ENCODE measurements at regions not wholly inside any gene's neighbourhood (a gene's known extent, or its start where the extent isn't known, plus 50 kb on each side); places are given as distances from the start of the nearest gene placed in this dataset.

DNA sequence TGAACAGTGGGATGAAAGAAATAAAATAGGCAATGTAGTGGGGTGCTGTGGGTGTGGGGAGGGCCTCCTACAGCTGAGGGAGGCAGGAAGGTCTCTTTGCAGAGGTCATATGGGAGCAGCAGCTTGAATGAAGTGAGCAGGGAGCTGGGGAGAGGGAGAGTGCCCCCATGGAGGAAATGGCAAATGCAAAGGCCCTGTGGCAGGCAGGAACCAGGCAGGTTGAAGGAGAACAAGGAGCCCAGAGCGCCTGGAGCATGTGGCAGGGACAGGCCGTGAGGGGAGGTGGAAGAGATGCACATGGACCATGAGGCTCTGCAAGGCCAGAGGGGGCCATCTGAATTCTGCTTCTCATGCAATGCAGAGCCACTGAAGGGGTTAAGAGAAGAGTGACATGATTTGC is 191.8 kb downstream of the URI1 start:
- no peak for FAIRE-seq
- Histone ChIP-seq H3K27me3 (ENCODE audit: control insufficient read depth, insufficient read depth, low read length) (no peaks in the 10 kb centered on the region), H3K36me3 (ENCODE audit: control insufficient read depth, insufficient read depth, low read length) (no peaks in the 10 kb centered on the region), H3K4me3 (ENCODE audit: low read depth, low read length) (no peak overlapping the region)
- TF ChIP-seq, protein P1, sequence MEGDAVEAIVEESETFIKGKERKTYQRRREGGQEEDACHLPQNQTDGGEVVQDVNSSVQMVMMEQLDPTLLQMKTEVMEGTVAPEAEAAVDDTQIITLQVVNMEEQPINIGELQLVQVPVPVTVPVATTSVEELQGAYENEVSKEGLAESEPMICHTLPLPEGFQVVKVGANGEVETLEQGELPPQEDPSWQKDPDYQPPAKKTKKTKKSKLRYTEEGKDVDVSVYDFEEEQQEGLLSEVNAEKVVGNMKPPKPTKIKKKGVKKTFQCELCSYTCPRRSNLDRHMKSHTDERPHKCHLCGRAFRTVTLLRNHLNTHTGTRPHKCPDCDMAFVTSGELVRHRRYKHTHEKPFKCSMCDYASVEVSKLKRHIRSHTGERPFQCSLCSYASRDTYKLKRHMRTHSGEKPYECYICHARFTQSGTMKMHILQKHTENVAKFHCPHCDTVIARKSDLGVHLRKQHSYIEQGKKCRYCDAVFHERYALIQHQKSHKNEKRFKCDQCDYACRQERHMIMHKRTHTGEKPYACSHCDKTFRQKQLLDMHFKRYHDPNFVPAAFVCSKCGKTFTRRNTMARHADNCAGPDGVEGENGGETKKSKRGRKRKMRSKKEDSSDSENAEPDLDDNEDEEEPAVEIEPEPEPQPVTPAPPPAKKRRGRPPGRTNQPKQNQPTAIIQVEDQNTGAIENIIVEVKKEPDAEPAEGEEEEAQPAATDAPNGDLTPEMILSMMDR (IDR thresholded peaks at IDR 0.05; ENCODE audit: insufficient read depth, low read length, severe bottlenecking), result no peak
- no peak for DNase-seq (ENCODE audit: low read depth)

DNA sequence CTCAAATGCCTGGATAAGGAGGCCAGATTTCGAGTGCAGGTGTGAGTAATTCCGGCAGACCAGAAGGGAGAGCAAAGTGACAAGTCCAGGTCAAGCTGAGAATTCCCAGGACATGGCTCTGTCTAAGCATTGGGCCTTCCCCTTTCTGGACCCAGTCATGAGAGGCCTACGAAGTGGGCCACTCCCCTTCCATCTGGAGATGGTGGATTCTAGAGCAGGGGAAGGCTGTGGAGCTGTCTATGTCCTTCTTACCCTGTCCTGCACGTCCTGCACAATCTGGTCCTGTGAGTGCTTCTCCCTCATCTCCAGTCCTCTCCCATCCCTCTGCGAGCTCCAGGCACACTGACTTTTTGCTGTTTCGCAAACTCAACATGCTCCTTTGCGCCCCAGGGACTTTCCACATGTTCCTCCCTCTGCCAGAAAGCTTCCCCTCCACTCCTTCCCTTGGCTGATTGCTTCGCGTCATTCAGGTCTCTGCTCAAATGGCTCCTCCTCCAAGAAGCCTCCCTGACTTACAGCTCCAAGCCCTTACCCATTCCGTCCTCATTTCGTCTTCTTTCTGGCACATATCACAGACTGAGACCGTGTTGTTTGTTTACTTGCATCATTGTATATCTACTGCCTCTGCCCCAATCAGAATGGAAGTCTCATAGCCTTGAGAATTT is 193.2 kb downstream of the URI1 start:
- FAIRE-seq (no peak), DNase-seq (ENCODE audit: low read depth) (no peak)
- Histone ChIP-seq H3K36me3 (ENCODE audit: control insufficient read depth, insufficient read depth, low read length) (no peaks in the 10 kb centered on the region), H3K27me3 (ENCODE audit: control insufficient read depth, insufficient read depth, low read length) (no peaks in the 10 kb centered on the region), H3K4me3 (ENCODE audit: low read depth, low read length) (no peak overlapping the region)
- TF ChIP-seq, protein P1 (IDR thresholded peaks at IDR 0.05; ENCODE audit: insufficient read depth, low read length, severe bottlenecking), result no peak

DNA sequence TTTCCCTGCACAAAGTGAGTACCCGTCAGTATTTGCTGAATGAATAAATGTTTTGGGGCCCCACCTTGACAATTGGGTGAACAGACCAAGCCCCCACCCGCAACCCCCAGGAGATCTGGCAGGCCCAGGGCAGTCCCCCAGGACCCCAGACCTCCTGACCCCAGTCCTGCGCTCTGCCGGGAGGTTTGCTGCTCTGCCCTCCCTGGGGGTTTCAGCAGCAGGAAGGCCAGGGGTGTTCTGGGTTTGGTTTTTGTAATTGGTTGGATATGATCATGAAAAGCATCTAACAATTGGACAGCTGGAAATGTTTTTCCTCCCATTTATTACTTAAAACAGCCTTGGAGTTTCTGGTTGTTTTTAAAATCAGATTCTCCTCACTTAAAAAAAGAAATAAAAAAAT is 193.8 kb downstream of the URI1 start:
- TF ChIP-seq, protein P1 (IDR thresholded peaks at IDR 0.05; ENCODE audit: insufficient read depth, low read length, severe bottlenecking), result no peak
- FAIRE-seq (no peak), DNase-seq (ENCODE audit: low read depth) (no peak)
- Histone ChIP-seq H3K36me3 (ENCODE audit: control insufficient read depth, insufficient read depth, low read length) (no peaks in the 10 kb centered on the region), H3K27me3 (ENCODE audit: control insufficient read depth, insufficient read depth, low read length) (no peaks in the 10 kb centered on the region), H3K4me3 (ENCODE audit: low read depth, low read length) (no peak overlapping the region)

DNA sequence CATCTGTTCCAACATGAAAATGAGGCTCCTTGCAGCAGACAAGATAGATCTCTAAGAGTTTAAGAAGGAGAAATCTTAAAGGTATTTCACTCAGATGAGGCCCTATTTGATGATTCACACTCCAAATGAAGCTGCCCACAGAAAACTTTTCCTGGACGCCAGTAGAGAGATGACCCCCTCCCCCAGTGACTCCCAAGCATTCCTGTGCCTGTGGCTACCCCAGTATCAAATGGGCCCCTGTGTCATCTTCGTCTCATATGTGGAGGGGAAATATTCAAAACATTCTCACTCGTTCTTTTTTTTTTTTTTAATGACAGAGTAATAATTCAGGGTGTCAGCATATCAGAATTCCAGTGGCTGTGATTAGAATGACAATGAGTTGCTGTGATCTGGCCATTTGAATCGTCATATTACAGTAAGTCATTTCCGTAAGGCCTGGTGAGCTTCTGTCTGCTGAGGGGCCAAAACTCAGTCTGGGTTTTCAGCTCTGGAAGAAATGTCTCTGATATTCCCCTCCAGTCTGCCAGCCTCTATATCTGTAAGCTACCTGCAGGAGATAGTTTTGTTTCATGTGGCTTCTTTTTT is 194.7 kb downstream of the URI1 start:
- TF ChIP-seq, protein P1 (IDR thresholded peaks at IDR 0.05; ENCODE audit: insufficient read depth, low read length, severe bottlenecking), result no peak
- no peak for DNase-seq (ENCODE audit: low read depth)
- Histone ChIP-seq H3K36me3 (ENCODE audit: control insufficient read depth, insufficient read depth, low read length) (no peaks in the 10 kb centered on the region), H3K4me3 (ENCODE audit: low read depth, low read length) (no peak overlapping the region), H3K27me3 (ENCODE audit: control insufficient read depth, insufficient read depth, low read length) (no peaks in the 10 kb centered on the region)
- no peak for FAIRE-seq

DNA sequence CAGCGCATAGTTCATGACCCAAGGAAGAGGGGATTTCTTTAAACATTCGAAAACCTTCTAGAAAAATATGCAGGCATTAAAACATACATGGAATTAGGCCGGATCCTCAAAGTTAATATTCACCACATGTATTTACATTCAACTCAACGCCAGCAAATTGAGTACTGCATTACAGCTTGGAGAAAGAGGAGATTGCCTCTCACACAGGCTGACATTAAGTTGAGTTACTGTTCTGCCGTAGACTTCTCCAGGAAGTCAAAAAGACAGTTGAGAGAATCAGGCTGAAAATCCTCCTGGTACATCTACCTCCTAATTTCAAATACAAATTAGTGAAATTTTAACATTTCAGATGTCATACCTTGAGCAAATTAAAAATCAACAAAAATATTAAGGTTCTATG is 195.7 kb downstream of the URI1 start:
- no peak for DNase-seq (ENCODE audit: low read depth)
- H3K27me3 ChIP-seq (ENCODE audit: control insufficient read depth, insufficient read depth, low read length), result no peaks in the 10 kb centered on the region
- no peaks in the 10 kb centered on the region for H3K36me3 ChIP-seq (ENCODE audit: control insufficient read depth, insufficient read depth, low read length)
- H3K4me3 ChIP-seq (ENCODE audit: low read depth, low read length), result no peak overlapping the region
- FAIRE-seq, result no peak
- TF ChIP-seq, protein P1 (IDR thresholded peaks at IDR 0.05; ENCODE audit: insufficient read depth, low read length, severe bottlenecking), result no peak

Data from bronchial epithelial cell (primary cell).